Prostate gland (tissue), 2 donors: ENCODE measurements at regions not wholly inside any gene's neighbourhood (a gene's known extent, or its start where the extent isn't known, plus 50 kb on each side); places are given as distances from the start of the nearest gene placed in this dataset.

Experiments
- DNase-seq: peaks from one replicate; pipeline ENCODE4 v3.0.0-alpha.2; 2019; ENCODE audit warnings: low spot score
- H3K27ac ChIP-seq, 2 donors: fragments of 200-600 bp; sonication (generic); 2 replicates each; pipeline ENCODE4 v1.5.1; 2017 to 2019
- H3K27me3 ChIP-seq: fragments of 200-600 bp; sonication (generic); replicated peaks from 2 replicates; pipeline ENCODE4 v1.5.1; 2019; ENCODE audit not compliant: insufficient read depth
- H3K36me3 ChIP-seq, 2 donors: fragments of 200-600 bp; sonication (generic); 1 replicate in 1 of 2; 2 replicates in 1 of 2; pipeline versions ENCODE4 v1.5.1 to v1.8.1; 2017 to 2019
- H3K4me1 ChIP-seq: fragments of 200-600 bp; sonication (generic); replicated peaks from 2 replicates; pipeline ENCODE4 v1.5.1; 2019
- H3K4me3 ChIP-seq, 2 donors: fragments of 200-600 bp; sonication (generic); 2 replicates each; pipeline ENCODE4 v1.5.1; 2017 to 2019
- H3K9me3 ChIP-seq: fragments of 200-600 bp; sonication (generic); 2 replicates; pipeline ENCODE4 v1.5.1; 2017
- POLR2A ChIP-seq: fragments of 450-650 bp; IDR thresholded peaks from one replicate; pipeline ENCODE4 v1.6.1; 2016; ENCODE audit warnings: antibody characterized with exemption, mild to moderate bottlenecking
- POLR2AphosphoS5 ChIP-seq: sonication (generic); formaldehyde crosslinking; IDR thresholded peaks from one replicate; pipeline ENCODE4 v1.6.1; 2017; ENCODE audit warnings: antibody characterized with exemption
- WGBS: methylation state at CpG from one replicate; pipeline ENCODE4 v1.1.5; 2018; 5-methylcytosine and 5-hydroxymethylcytosine counted together
- intact Hi-C: fragments of 100-400 bp; cut with DNase I; formaldehyde crosslinking; loops from one replicate; pipeline ENCODE4 v1.14.2; 2022
- TF ChIP-seq, protein P1 (sequence below), 4 experiments: fragments of 200-600 bp in 2 of 4; fragments of 450-650 bp in 2 of 4; sonication (generic) in 2 of 4; IDR thresholded peaks; 1 replicate in 3 of 4; 2 replicates in 1 of 4; pipeline ENCODE4 v1.5.1; 2016 to 2019; ENCODE audit warnings: antibody characterized with exemption in 4 of 4, mild to moderate bottlenecking in 2 of 4, moderate library complexity in 2 of 4

DNA sequence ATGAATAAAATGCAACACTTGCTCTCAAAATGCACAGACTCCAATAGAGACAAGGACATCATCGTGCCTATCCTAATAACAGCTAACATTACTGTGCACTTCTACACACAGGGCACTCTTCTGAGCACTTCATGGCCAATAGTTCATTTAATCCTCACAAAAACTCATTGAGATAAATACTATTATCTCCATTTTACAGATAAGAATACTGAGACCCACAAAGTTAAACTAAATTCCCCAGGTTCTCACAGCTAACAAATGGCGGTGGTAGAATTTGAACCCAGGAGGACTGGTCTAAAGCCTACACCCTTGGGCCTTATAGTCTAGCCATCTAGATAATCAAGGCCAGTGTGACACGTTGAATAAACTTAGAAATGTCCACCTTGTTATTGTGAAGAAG, 328.6 kb downstream of the RRAGC start:
- intact Hi-C loops, result no loop called here
- no peaks in the 10 kb centered on the region for H3K27me3 ChIP-seq
- TF ChIP-seq, protein P1, sequence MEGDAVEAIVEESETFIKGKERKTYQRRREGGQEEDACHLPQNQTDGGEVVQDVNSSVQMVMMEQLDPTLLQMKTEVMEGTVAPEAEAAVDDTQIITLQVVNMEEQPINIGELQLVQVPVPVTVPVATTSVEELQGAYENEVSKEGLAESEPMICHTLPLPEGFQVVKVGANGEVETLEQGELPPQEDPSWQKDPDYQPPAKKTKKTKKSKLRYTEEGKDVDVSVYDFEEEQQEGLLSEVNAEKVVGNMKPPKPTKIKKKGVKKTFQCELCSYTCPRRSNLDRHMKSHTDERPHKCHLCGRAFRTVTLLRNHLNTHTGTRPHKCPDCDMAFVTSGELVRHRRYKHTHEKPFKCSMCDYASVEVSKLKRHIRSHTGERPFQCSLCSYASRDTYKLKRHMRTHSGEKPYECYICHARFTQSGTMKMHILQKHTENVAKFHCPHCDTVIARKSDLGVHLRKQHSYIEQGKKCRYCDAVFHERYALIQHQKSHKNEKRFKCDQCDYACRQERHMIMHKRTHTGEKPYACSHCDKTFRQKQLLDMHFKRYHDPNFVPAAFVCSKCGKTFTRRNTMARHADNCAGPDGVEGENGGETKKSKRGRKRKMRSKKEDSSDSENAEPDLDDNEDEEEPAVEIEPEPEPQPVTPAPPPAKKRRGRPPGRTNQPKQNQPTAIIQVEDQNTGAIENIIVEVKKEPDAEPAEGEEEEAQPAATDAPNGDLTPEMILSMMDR (IDR thresholded peaks at IDR 0.05), result no peak
- TF ChIP-seq POLR2A, result no peak
- TF ChIP-seq POLR2AphosphoS5, result no peak
- H3K27ac ChIP-seq, result no peak overlapping the region
- 95% methylated on average over 3 of the region's 3 CpGs for WGBS
- no peaks in the 10 kb centered on the region for H3K9me3 ChIP-seq
- no peak overlapping the region for H3K4me3 ChIP-seq
- H3K4me1 ChIP-seq, result no peaks in the 10 kb centered on the region
- DNase-seq, result no peak
- no peaks in the 10 kb centered on the region for H3K36me3 ChIP-seq

DNA sequence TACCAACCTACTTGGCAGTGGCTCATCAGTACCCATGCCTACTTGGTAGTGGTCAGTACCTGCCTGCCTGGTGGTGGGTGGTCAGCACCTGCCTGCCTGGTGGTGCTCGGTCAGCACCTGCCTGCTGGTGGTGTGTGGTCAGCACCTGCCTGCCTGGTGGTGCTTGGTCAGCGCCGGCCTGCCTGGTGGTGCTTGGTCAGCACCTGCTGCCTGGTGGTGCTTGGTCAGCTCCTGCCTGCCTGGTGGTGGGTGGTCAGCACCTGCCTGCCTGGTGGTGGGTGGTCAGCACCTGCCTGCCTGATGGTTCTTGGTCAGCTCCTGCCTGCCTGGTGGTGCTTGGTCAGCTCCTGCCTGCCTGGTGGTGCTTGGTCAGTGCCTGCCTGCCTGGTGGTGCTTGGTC, 329.6 kb downstream of the RRAGC start:
- TF ChIP-seq, protein P1 (IDR thresholded peaks at IDR 0.05), result no peak
- TF ChIP-seq POLR2AphosphoS5 (no peak), POLR2A (no peak)
- 85% methylated on average over 3 of the region's 3 CpGs for WGBS

DNA sequence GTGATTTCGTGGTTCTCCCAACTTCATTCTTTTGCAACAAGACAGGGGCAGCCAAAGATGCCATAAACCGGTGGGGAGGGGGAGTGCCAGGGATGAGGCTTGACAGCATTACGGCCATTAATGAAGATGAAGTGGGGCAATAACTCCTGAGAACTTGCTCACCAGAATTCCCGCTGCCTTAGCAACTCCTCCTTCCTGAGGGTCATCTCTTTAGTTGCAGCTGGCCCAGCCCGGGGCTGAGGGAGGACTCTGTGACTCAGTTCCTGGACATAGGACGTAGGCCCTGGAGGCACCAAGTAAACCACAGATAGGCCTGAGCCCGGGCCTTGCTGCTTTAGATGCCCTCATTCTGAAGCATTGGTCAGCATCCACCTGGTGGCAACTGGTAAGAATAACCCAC, 330.2 kb downstream of the RRAGC start:
- no peaks in the 10 kb centered on the region for H3K36me3 ChIP-seq
- intact Hi-C loops, result no loop called here
- DNase-seq, result no peak
- H3K4me1 ChIP-seq, result no peaks in the 10 kb centered on the region
- 62% methylated on average over 7 of the region's 7 CpGs for WGBS
- no peak overlapping the region for H3K4me3 ChIP-seq
- H3K27me3 ChIP-seq, result no peaks in the 10 kb centered on the region
- no peak overlapping the region for H3K27ac ChIP-seq
- no peak for TF ChIP-seq POLR2AphosphoS5
- TF ChIP-seq, protein P1 (IDR thresholded peaks at IDR 0.05), result no peak
- no peak for TF ChIP-seq POLR2A
- H3K9me3 ChIP-seq, result no peaks in the 10 kb centered on the region

More for the DNA sequence above, 329.6 kb downstream of the RRAGC start:
- Histone ChIP-seq H3K27ac (no peak overlapping the region), H3K9me3 (no peaks in the 10 kb centered on the region), H3K27me3 (no peaks in the 10 kb centered on the region), H3K4me1 (no peaks in the 10 kb centered on the region), H3K4me3 (no peak overlapping the region), H3K36me3 (no peaks in the 10 kb centered on the region)
- DNase-seq, result no peak
- intact Hi-C loops, result no loop called here

DNA sequence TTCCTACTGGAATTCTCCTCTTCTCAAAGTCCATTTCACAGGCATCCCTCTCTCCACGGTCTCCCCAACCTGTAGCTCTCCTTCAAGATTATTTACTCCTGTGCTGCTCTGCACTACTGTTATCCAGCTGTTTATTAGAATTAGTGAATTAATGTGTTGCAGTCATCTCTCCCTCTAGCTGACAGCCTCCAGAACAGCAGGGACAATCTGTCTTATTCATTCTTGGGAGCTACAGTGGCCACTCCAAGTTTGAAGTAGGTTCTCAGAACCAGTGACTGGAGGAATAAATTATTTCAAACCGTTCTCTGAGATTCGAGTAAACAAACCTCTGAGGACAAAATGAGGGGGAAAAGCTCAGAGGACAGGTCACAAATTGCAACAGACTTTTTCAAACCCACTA, 330.9 kb downstream of the RRAGC start:
- no peak for DNase-seq
- Histone ChIP-seq H3K4me3 (no peak overlapping the region), H3K27ac (no peak overlapping the region), H3K4me1 (no peaks in the 10 kb centered on the region), H3K36me3 (no peaks in the 10 kb centered on the region), H3K9me3 (no peaks in the 10 kb centered on the region), H3K27me3 (no peaks in the 10 kb centered on the region)
- WGBS, result 42% methylated on average over 3 of the region's 3 CpGs
- intact Hi-C loops, result no loop called here
- TF ChIP-seq POLR2AphosphoS5 (no peak), POLR2A (no peak)
- TF ChIP-seq, protein P1 (IDR thresholded peaks at IDR 0.05), result no peak

DNA sequence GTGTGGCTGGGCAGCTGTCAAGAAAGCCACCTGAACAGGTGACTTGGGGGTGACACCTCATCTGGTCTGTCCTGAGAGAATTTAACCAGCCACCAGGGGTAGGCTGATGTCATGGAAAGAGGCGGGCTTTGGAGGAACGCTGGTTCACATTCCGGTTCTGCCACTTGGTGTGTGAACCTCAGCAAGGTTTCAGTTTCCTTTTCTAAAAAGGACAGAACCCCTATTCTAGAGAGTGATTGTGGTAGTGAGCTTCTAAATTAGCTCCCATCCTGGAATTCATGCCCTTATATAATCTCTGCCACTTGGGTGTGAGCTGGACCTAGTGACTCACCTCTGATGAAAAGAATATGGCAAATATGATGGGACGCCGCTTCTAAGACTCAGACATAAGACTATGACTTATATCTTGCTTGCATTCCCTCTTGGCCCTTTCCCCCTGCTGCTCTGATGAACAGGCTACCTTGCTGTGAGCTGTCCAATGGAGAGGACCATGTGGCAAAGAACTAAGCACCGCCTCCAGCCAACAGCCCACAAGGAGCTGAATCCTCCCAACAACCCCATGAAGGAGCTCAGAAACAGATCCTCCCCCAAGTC, 332.1 kb downstream of the RRAGC start:
- TF ChIP-seq POLR2A, result no peak
- TF ChIP-seq POLR2AphosphoS5, result peak; percentile 74
- TF ChIP-seq, protein P1 (IDR thresholded peaks at IDR 0.05), result peak in 2 of 4 experiments; percentile 48 to 56
- no peaks in the 10 kb centered on the region for H3K4me1 ChIP-seq
- DNase-seq, result peak; percentile 68
- H3K27ac ChIP-seq, result no peak overlapping the region
- H3K4me3 ChIP-seq, result no peak overlapping the region
- no peaks in the 10 kb centered on the region for H3K36me3 ChIP-seq
- H3K9me3 ChIP-seq, result no peaks in the 10 kb centered on the region
- no peaks in the 10 kb centered on the region for H3K27me3 ChIP-seq
- WGBS, result 47% methylated on average over 6 of the region's 6 CpGs
- intact Hi-C loops, result no loop called here
